ENCODE measurements at regions not wholly inside any gene's neighbourhood (a gene's known extent, or its start where the extent isn't known, plus 50 kb on each side); places are given as distances from the start of the nearest gene placed in this dataset.
A peak's percentile ranks its signal among the peaks of the same experiment; 100 is the strongest.

DNA sequence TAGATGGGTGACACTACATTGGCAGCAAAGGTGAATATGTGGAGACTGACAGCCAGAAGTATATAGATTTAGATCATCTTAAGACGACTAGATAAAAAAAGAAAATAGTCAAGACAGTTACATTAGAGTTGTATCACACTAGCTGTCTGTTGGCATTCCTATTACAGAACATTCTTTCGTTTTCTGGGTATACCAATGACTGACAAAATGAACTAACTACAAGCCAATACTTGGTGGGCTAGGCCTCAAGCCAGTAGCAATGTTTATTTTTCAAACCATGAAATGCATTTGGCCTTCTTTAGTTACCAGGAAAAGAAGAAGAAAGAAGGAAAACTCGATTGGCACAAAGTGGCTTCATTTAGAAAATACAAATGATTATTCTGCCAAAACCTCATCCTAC is 944.9 kb upstream of the ZEB2 start:
- DNase-seq (ENCODE audit: low read depth): no peak
- no peak overlapping the region for H3K4me3 ChIP-seq (ENCODE audit: low read depth, low read length)

DNA sequence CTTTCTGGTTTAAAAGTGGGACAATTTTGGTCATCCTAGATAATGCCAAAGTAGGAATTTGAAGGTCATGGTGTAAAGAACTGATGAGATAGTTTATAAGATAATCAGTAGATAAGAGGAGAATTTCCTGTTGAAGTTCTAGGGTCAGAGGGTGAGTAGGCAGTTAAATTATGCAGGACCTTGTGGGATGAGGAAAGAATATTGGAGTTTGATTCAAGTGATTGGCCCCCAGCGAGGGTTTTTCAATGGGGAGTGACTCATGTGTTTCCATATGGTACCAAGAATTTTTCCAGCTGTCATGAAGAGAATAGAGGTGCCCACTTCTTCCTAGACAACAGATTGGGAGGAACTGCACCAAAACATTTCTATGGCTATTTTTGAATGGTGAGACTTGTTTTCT is 940.2 kb upstream of the ZEB2 start:
- no peak for DNase-seq (ENCODE audit: low read depth)
- TF ChIP-seq, protein P1, sequence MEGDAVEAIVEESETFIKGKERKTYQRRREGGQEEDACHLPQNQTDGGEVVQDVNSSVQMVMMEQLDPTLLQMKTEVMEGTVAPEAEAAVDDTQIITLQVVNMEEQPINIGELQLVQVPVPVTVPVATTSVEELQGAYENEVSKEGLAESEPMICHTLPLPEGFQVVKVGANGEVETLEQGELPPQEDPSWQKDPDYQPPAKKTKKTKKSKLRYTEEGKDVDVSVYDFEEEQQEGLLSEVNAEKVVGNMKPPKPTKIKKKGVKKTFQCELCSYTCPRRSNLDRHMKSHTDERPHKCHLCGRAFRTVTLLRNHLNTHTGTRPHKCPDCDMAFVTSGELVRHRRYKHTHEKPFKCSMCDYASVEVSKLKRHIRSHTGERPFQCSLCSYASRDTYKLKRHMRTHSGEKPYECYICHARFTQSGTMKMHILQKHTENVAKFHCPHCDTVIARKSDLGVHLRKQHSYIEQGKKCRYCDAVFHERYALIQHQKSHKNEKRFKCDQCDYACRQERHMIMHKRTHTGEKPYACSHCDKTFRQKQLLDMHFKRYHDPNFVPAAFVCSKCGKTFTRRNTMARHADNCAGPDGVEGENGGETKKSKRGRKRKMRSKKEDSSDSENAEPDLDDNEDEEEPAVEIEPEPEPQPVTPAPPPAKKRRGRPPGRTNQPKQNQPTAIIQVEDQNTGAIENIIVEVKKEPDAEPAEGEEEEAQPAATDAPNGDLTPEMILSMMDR (IDR thresholded peaks at IDR 0.05; ENCODE audit: control insufficient read depth, extremely low read depth, insufficient read depth): no peak

More for the DNA sequence above, 944.9 kb upstream of the ZEB2 start:
- TF ChIP-seq, protein P1 (IDR thresholded peaks at IDR 0.05; ENCODE audit: control insufficient read depth, extremely low read depth, insufficient read depth): no peak

DNA sequence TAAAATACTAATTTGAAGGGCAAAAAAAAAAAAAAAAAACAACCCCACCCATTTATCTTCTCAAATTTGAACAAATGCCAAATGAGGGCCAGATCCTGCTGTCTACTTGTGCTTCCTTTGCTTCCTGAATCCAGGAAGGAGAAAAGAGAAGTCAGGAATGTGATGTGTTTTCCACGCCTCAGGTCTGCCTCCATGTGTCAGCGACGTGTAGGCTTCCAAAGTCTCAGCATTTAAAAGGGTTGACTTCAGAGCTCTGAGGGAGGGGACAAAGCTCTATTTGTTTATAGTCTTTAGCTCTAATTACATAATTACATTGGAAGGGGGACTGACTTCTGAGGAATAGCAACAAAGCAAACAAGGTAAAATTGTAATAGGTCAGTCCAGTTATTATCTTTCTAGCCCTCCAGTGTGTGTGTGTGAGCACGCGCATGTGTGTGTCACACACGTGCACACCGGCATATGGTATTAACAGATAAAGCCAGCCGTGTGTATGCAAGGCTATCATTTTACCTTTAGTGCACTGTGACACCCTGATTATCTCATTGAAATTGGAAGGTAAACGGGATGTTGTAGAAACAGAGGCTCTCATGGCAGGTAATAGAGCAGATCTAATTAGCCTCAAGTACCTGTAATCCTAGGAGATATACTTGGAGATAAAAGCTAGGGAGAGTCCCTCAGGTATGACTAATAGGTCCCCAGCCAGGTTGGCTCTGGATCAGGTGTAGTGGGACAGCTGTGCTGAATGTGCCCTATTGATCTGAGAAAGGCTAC is 911.4 kb upstream of the ZEB2 start:
- TF ChIP-seq, protein P1 (IDR thresholded peaks at IDR 0.05; ENCODE audit: control insufficient read depth, extremely low read depth, insufficient read depth): peak; percentile 54
- no peak for DNase-seq (ENCODE audit: low read depth)
- H3K4me3 ChIP-seq (ENCODE audit: low read depth, low read length): no peak overlapping the region

More for the DNA sequence above, 940.2 kb upstream of the ZEB2 start:
- no peak overlapping the region for H3K4me3 ChIP-seq (ENCODE audit: low read depth, low read length)

DNA sequence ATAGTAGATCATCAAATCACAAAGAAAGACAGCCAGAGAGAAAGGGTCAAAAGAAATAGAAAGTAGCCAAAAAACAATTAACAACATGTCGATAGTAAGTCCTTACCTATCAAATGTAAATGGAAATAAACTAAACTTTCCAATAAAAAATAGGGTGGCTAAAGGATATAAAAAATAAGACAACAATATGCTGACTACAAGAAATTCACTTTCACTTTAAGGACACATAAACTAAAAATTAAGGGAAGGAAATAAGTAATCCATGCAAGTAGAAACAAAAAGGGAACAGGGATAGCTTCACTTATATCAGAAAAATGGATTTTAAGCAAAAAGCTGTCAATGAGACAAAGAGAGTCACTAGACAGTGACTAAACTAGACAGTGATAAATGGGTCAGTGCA is 903.9 kb upstream of the ZEB2 start:
- TF ChIP-seq, protein P1 (IDR thresholded peaks at IDR 0.05; ENCODE audit: control insufficient read depth, extremely low read depth, insufficient read depth): no peak
- no peak overlapping the region for H3K4me3 ChIP-seq (ENCODE audit: low read depth, low read length)
- no peak for DNase-seq (ENCODE audit: low read depth)

DNA sequence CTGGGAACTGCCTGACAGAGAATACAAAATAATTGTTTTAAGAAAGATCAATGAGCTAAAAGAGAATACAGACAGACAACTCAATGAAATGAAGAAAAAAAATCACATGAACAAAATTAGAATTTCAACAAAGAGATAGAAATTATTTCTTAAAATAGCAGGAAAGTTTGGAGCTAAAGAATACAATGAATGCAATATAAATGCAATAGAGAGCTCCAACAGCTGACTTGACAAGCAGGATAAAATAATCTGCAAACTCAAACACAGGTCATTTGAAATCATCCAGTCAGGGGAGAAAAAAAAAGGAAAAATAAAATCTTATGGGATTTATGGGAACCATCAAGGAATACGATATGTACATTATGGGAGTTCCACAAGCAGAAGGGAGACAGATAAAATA is 902.7 kb upstream of the ZEB2 start:
- TF ChIP-seq, protein P1 (IDR thresholded peaks at IDR 0.05; ENCODE audit: control insufficient read depth, extremely low read depth, insufficient read depth): no peak
- no peak overlapping the region for H3K4me3 ChIP-seq (ENCODE audit: low read depth, low read length)
- no peak for DNase-seq (ENCODE audit: low read depth)

DNA sequence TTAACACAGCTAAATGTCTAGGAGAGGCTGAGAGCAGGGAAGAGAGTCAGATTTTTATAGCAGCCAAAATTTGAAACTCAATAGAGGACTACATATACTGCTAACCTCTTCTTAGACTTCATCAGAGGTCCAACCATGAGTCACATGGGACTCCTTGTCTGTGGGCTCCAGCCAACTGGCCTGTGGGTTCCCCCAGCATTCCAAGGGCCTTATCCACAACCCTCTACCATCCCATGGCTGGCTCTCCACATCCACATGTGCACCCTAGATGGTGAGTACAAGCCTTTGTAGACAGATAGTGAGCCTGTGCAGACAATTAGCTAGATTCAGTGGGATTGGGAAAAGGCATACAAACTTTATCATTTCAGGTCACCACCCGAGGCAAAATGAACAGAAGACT is 901.9 kb upstream of the ZEB2 start:
- no peak for DNase-seq (ENCODE audit: low read depth)
- TF ChIP-seq, protein P1 (IDR thresholded peaks at IDR 0.05; ENCODE audit: control insufficient read depth, extremely low read depth, insufficient read depth): no peak

DNA sequence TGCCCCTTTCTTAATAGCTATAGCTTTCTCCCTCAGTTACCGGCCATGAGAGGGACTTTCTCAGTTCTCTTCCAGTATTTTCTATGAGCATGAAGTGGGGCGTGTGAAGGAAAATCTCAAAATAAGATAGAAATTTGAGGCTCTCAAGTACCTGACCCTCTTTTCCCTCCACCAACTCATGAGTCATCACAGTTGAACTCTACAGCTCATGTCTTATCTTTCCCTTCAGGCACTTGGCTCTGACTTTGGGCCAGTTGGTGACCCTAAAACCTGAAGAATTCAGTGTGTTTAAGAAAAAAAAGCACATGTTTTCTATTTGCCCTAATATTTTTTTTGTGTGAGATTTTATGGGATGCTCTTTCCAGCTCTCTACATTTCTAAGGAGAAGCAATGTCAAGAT is 896.7 kb upstream of the ZEB2 start:
- TF ChIP-seq, protein P1 (IDR thresholded peaks at IDR 0.05; ENCODE audit: control insufficient read depth, extremely low read depth, insufficient read depth): no peak
- no peak overlapping the region for H3K4me3 ChIP-seq (ENCODE audit: low read depth, low read length)
- no peak for DNase-seq (ENCODE audit: low read depth)

More for the DNA sequence above, 901.9 kb upstream of the ZEB2 start:
- H3K4me3 ChIP-seq (ENCODE audit: low read depth, low read length): no peak overlapping the region
